HG03175 (cell line): ENCODE measurements at regions not wholly inside any gene's neighbourhood (a gene's known extent, or its start where the extent isn't known, plus 50 kb on each side); places are given as distances from the start of the nearest gene placed in this dataset.

ENCODE experiments used
- ATAC-seq: cut with Tn5 transposase; IDR thresholded peaks from one replicate; pipeline ENCODE4 v1.9.1; 2021; ENCODE audit warnings: mild to moderate bottlenecking, moderate library complexity; ENCODE audit not compliant: unreplicated experiment

DNA sequence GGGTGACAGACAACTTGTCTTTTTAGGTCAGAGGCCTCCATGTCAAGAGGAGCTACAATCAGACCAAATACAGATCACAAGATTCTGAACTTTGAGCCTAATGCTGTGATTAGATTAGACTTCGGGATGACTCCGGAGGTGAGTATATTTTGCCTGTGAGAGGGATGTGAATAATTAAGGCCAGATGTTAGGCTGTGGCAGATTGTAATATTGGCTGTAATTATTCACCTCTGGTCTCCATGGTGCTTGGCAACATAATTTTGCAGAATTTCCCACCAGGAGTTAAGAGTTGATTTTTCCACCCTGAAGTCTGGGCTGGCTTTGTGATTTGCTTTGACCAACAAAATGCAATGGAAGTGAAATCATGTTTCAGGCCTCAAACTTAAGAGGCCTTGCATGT is 108.2 kb upstream of the CWC22 start:
- ATAC-seq, result no peak

DNA sequence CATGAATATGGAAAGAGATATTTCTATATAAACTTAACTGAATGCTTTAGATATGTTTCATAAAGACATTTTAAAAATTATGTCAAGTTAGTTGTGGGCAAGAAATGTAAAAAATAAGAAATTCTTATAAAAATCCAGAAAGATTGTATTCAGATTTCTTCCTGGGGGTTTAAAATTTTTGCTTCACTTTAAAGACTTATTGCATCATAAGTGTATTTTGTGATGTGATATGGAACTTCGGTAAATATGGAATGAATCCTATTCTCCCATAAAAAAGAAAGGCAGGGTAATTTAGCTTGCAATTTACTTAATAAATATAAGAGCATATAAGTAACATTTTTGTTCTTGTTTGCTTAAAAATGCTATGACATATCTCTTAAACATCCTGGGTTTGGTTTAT is 104.8 kb upstream of the CWC22 start:
- ATAC-seq, result no peak

DNA sequence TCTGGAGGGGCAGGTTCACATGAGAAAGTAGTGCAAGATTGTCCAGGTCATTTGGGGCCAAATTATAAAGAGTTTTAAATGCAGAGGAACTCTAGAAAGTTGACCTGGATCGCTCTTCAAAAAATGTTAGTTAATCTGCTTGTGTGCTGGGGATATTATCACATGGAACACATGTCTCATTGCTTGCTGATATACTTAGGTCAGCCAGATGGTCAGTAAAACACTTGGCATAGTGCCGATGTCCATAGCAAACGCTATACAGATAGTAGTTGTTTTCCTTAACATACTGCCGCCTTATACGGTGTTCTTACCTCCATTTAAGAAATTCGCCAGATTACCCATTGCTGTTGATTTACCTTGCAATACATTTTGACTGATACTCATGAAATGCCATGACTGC is 103.4 kb upstream of the CWC22 start:
- ATAC-seq, result no peak

DNA sequence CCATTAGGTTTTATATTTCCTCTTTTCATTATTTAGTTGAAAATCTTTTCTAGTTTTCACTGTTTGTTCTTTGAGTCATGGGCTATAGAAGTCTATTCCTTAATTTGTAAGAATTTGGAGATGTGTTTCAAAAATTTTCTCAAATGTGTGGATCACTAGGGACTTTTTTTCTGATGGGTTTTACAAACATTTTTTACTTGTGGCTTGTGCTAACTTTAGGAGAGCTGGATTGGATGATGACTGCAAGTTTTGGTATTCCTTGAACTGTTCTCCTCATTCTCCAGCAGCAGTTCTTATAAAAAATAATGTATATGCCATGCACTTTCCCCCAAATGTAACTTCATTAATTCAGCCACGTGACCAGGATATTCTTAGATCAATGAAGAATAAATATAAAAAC is 94.7 kb upstream of the CWC22 start:
- ATAC-seq, result no peak

DNA sequence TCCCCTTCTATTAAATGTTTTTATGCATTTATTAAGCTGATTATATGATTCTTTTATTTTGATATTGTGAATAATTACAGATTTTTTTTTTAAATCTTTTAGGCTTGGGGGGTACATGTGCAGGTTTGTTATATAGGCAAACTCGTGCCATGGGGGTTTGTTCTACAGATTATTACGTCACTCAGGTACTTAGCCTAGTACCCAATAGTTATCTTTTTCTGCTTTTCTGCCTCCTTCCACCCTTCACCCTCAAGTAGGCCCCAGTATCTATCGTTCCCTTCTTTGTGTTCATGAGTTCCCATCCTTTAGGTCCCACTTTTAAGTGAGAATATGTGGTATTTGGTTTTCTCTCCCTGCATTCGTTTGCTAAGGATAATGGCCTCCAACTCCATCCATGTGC is 92.2 kb upstream of the CWC22 start:
- no peak for ATAC-seq

DNA sequence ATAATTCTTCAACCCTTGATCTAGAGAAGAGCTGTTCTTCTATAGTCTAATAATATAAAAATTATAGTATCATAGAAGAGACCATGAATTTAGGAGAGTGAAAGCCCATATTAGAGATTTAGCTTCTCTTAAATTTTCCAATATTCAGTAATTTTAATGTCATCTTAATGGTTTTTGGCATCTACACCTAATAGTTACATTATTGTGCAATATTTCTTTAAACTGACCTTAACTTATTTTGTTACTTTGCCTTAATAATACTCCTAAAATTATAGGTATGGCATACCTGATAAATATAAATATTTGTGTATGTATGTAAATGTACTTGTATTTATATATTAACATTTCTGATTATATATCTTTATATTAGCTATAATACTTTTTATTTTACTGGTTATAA is 78.0 kb upstream of the CWC22 start:
- ATAC-seq, result no peak

DNA sequence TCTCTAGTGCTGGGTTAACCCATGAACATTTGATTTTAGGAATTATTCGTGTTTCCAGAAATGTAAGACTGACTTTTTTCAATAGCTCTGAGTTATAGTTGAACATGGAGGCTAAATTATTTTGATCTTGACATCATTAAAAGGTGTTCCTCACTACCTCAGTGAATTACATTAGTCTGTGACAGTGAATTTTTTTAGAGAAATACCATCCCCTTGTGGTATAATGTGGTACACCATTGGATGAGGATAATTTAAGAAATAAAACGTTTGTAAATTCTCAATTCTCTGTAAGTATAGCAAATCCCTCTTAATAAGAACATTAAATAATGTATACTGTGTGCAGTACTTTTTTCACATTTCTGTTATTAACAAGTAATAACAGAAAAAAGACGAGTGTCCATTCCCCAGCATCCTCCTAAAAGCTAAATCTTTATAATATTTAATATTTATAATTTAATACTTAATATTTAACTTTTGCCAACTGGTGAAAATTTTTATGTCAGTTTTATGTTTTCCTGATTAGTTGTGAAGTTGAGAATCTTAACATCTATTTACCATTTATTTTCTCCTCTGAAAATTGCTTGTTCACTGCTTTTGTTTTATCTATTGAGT is 70.3 kb upstream of the CWC22 start:
- ATAC-seq, result peak; percentile 52

DNA sequence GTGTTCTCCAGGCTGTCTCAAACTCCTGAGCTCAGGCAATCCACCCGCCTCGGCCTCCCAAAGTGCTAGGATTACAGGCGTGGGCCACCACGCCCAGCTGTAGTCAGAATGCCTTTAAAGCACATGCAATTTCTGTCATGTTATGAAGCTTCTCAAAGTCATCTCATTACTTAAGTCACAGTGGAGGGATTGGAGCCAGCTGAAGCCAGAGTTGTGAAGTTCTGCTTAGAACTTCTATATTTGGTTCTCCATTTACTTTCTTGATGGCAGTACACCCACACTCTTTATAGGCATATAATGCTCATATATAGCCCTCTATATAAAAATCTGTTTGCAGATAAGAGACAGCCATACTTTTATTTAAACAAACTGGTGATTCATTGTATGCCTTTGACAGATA is 68.8 kb upstream of the CWC22 start:
- ATAC-seq, result no peak

DNA sequence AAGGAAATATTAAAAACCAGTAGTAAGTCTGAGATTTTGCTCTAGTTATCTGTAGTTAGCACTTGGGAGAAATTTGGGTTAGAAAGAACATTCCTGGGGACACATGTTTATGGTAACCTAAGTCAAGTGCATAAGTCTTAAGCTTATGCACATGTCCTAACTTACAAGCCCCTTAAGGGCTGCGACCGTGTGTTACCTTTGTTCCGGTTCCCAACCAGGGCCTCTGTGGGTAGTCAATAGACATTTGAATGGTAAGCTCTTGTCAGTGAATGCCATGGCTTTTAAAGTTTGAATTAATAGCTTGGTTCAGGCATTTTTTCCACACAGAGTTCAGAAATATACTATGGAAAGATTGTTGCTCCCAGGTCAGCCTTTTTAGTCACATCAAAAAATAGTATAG is 64.7 kb upstream of the CWC22 start:
- ATAC-seq, result no peak

DNA sequence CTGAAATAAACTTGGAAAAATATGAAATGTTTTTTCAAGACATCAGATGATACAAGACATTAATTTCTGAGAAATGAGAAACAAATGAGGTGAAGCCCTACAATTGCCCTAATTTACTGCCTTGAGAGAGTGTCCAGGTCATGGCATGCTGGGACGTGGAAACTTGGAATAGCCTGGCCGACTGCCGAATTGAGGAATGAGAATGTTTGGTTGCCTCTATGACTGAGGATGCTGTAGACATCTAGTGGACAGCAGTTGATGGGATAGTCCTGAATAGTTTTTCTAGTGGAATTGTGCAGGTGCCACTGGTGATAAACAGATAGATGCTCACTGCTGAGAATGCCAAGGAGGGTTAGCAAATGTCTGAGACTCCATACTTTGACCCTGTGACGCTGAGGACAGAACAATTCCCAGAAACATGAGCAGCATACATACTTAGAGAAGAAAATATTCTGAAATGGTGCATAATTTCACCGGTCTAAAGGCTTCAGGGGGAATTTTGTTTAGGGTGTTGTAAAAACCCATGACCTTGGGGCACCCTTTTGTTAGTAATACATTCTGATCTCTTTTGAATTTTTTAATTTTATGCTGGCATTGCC is 56.5 kb upstream of the CWC22 start:
- no peak for ATAC-seq

DNA sequence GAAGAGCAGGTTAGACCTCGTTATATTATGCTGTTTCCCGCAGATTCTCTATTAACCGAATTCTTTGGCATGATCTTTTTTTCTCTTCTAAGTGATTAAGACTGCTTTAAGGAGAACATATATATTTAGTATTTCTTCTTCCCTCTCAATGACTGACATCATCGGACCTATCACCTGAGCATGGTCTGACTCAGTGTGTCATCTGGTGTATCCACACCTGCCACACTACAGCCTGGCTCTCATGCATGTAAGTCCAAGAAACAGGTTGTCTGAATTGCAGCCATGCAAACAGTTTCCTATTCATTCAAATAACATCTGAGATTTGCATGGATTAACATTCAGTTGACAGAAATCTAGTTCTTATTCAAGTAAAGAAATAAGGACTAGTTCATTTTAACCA is 55.1 kb upstream of the CWC22 start:
- no peak for ATAC-seq

DNA sequence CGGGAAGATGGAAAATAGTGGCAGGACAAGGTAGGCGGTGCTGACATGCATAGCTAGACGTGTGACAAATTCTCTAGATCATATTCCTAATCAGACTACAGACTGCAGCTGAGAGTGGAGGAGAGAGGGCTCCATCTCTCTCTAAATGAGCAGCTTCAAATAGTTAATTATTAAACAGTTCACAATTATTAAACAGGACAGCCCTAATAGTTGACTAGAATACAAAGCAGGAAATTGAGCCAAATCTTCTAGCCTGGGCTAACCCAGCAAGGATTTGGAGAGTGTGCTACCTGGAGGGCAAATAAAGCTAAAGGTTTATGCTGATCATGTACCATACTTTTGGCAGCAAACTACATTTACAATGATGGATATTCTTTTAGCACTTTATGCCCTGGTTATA is 54.4 kb upstream of the CWC22 start:
- ATAC-seq, result no peak

DNA sequence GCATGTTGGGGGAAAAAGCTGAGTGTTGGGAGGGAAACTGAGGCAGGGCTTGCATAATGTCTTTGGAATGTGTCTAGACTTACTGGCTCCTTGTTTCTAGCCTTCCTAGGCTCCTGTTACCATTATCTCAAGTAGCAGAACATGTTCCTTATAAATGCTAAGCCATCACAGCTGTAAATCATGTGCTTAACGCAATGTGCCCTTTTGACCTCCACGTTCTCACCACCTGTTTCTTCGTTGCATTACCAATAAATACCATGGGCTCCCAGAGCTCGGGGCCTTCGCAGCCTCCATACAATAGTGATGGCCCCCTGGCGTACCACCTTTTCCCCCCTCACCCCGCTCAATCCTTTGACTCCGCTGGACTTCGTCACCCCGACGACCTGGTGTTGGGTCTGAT is 54.0 kb upstream of the CWC22 start:
- no peak for ATAC-seq

DNA sequence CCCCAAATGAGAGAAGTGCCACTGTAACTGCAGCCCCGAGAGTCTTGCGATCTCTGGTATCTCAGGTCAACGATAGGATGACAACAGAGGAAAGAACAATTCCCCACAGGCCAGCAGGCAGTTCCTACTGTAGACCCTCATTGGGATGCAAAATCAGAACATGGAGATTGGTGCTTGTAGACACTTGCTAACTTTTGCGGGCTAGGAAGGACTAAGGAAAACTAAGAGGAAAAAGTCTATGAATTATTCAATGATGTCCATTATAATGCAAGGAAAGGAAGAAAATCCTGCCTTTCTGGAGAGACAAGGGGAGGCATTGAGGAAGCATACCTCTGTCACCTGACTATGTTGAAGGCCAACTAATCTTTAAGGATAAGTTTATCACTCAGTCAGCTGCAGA is 51.9 kb upstream of the CWC22 start:
- no peak for ATAC-seq

DNA sequence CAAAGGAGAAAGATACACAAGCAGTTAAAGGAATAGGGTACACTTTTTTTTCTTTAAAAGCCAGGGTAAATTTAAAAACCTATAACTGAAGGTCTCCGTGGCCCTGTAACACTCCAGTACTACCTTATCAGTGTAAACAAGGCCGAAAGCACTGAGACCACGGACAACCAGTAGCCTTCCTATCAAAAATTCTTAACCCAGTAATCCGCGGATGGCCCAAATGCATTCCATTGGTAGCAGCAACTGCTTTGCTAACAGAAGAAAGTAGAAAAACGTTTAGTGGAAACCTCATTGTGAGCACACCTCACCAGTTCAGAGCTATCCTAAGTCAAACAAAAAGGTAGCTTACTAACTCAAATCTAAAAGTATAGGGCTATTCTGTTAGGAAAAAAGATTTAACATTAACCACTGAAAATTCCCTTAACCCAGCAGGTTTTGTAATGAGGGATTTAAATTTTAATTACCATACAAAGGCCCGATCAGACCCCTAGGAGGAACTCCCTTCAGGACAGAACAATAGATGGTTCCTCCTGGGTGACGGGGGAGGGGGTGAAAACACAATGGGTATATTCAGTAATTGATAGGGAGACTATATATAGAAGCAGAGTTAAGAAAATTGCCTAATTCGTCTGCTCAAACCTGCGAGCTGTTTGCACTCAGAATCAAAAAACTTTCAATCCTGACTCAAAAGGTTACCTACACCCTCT is 50.8 kb upstream of the CWC22 start:
- ATAC-seq, result no peak
